GM12878 (cell line): ENCODE measurements at regions not wholly inside any gene's neighbourhood (a gene's known extent, or its start where the extent isn't known, plus 50 kb on each side); places are given as distances from the start of the nearest gene placed in this dataset.

Experiments used
- ATAC-seq: fragments of 200-7000 bp; cut with Tn5 transposase; 3 replicates; pipeline ENCODE4 v1.9.1; 2020; ENCODE audit warnings: mild to moderate bottlenecking, moderate library complexity
- BruUV-seq: library from RNA; stranded (reverse); fragments of 400-500 nt; replicated peaks from 2 replicates; lab custom pipeline; 2021; lab: Mats Ljungman, UMichigan
- CTCF ChIA-PET: fragments of 300-600 bp; sonication (Branson Sonifier 250); formaldehyde crosslinking; extraction: SDS; loops from one replicate; lab custom pipeline; 2021; ENCODE audit warnings: inconsistent platforms; lab: Yijun Ruan, JAX
- POLR2A ChIA-PET: fragments of 350-600 bp; formaldehyde crosslinking; extraction: SDS; loops from one replicate; lab custom pipeline; 2021; ENCODE audit warnings: inconsistent platforms; lab: Charles Lee
- RAD21 ChIA-PET: fragments of 300-600 bp; sonication (Branson Sonifier 250); formaldehyde crosslinking; loops from one replicate; lab custom pipeline; 2023; ENCODE audit warnings: antibody characterized with exemption; ENCODE audit not compliant: unreplicated experiment; lab: Charles Lee
- SMC1A ChIA-PET: fragments of 300-600 bp; sonication (Branson Sonifier 250); formaldehyde crosslinking; loops from one replicate; lab custom pipeline; 2023; ENCODE audit not compliant: unreplicated experiment, uncharacterized antibody; lab: Charles Lee
- DNase-seq: peaks from one replicate; pipeline ENCODE4 v3.0.0-alpha.2; 2011; ENCODE audit warnings: low read depth, low spot score
- FAIRE-seq: peaks from 3 replicates; lab custom pipeline; 2011; peaks lifted over from hg19 to GRCh38; lab: Jason Lieb, UNC
- H2AFZ ChIP-seq: 2 replicates; pipeline ENCODE4 v1.6.0; 2011; ENCODE audit warnings: low read depth, low read length, control low read depth; ENCODE audit not compliant: control insufficient read depth
- H3K27ac ChIP-seq: 2 replicates; pipeline ENCODE4 v1.5.1; 2011; ENCODE audit warnings: control low read depth; ENCODE audit not compliant: control insufficient read depth, insufficient read depth
- H3K27me3 ChIP-seq, 2 experiments: replicated peaks in 1 of 2; 2 replicates each; pipeline versions ENCODE4 v1.6.0 to v1.6.1; 2011; ENCODE audit warnings: low read length in 1 of 2; ENCODE audit not compliant: control insufficient read depth in 2 of 2, insufficient read depth in 2 of 2
- H3K36me3 ChIP-seq, 2 experiments: 2 replicates each; pipeline ENCODE4 v1.5.1; 2011; ENCODE audit warnings: low read length in 1 of 2; ENCODE audit not compliant: control insufficient read depth in 2 of 2, insufficient read depth in 2 of 2
- H3K4me1 ChIP-seq: 2 replicates; pipeline ENCODE4 v1.6.1; 2011; ENCODE audit warnings: mild to moderate bottlenecking, low read length, moderate library complexity, mixed read lengths; ENCODE audit not compliant: control insufficient read depth, insufficient read depth
- H3K4me2 ChIP-seq: 2 replicates; pipeline ENCODE4 v1.6.0; 2011; ENCODE audit warnings: control low read depth; ENCODE audit not compliant: control insufficient read depth, insufficient read depth
- H3K4me3 ChIP-seq: fragments of 200-600 bp; sonication (generic); 2 replicates; pipeline ENCODE4 v1.5.1; 2016
- H3K79me2 ChIP-seq: 2 replicates; pipeline ENCODE4 v1.6.0; 2011; ENCODE audit warnings: low read length; ENCODE audit not compliant: control insufficient read depth, insufficient read depth
- H3K9ac ChIP-seq: 2 replicates; pipeline ENCODE4 v1.8.0; 2011; ENCODE audit warnings: low read length, control low read depth, mixed read lengths; ENCODE audit not compliant: control insufficient read depth, insufficient read depth
- H3K9me3 ChIP-seq: replicated peaks from 3 replicates; pipeline ENCODE4 v1.5.1; 2011; ENCODE audit warnings: mild to moderate bottlenecking, low read length; ENCODE audit not compliant: control insufficient read depth, insufficient read depth
- H4K20me1 ChIP-seq: 2 replicates; pipeline ENCODE4 v1.6.0; 2011; ENCODE audit not compliant: control insufficient read depth, insufficient read depth
- CEBPB ChIP-seq, 2 experiments: fragments of 150-350 bp in 1 of 2; IDR thresholded peaks; 2 replicates each; pipeline ENCODE4 v1.6.1; 2012 to 2014; ENCODE audit warnings: low read depth in 2 of 2, low read length in 2 of 2, borderline replicate concordance in 1 of 2, inconsistent platforms in 1 of 2
- CREM ChIP-seq: IDR thresholded peaks from 2 replicates; pipeline ENCODE4 v1.6.1; 2014; ENCODE audit warnings: antibody characterized with exemption, low read depth
- IKZF1 ChIP-seq: fragments of 450-650 bp; conservative IDR thresholded peaks from 2 replicates; pipeline ENCODE4 v1.6.1; 2017; ENCODE audit warnings: antibody characterized with exemption, mild to moderate bottlenecking
- MEF2A ChIP-seq: IDR thresholded peaks from 2 replicates; pipeline ENCODE4 v1.6.1; 2011; ENCODE audit warnings: low read depth, mild to moderate bottlenecking, low read length, moderate library complexity; ENCODE audit not compliant: insufficient read depth
- MXI1 ChIP-seq: fragments of 150-350 bp; IDR thresholded peaks from 2 replicates; pipeline ENCODE4 v1.6.1; 2011; ENCODE audit warnings: low read depth, mild to moderate bottlenecking, inconsistent platforms, low read length, improper control_type of control experiment
- MYC ChIP-seq: IDR thresholded peaks from 2 replicates; pipeline ENCODE4 v1.6.1; 2011; ENCODE audit warnings: mild to moderate bottlenecking, low read length, moderate library complexity, inconsistent platforms; ENCODE audit not compliant: insufficient read depth, insufficient replicate concordance, insufficient read length, severe bottlenecking
- NFIC ChIP-seq: IDR thresholded peaks from 2 replicates; pipeline ENCODE4 v1.6.1; 2012; ENCODE audit warnings: low read depth, mild to moderate bottlenecking, inconsistent platforms, low read length, moderate library complexity
- PML ChIP-seq: IDR thresholded peaks from 2 replicates; pipeline ENCODE4 v1.6.1; 2012; ENCODE audit warnings: low read length, inconsistent platforms
- RB1 ChIP-seq: fragments of 450-650 bp; formaldehyde crosslinking; IDR thresholded peaks from 2 replicates; pipeline ENCODE4 v1.6.1; 2017; ENCODE audit warnings: mild to moderate bottlenecking, borderline replicate concordance
- RBBP5 ChIP-seq: fragments of 200-600 bp; sonication (generic); conservative IDR thresholded peaks from 2 replicates; pipeline ENCODE4 v1.6.1; 2016
- RELA ChIP-seq: fragments of 450-650 bp; IDR thresholded peaks from 2 replicates; pipeline ENCODE4 v1.8.0; 2014; ENCODE audit warnings: borderline replicate concordance; ENCODE audit not compliant: partially characterized antibody
- SMAD1 ChIP-seq: fragments of 450-650 bp; IDR thresholded peaks from 2 replicates; pipeline ENCODE4 v1.6.1; 2018; ENCODE audit warnings: mild to moderate bottlenecking, low read depth; ENCODE audit not compliant: partially characterized antibody
- SPI1 ChIP-seq: IDR thresholded peaks from 2 replicates; pipeline ENCODE4 v1.6.1; 2011; ENCODE audit warnings: low read depth, mild to moderate bottlenecking, low read length, moderate library complexity, borderline replicate concordance; ENCODE audit not compliant: insufficient read depth
- TCF7 ChIP-seq: IDR thresholded peaks from 2 replicates; pipeline ENCODE4 v1.6.1; 2014; ENCODE audit warnings: antibody characterized with exemption, borderline replicate concordance
- WRNIP1 ChIP-seq: IDR thresholded peaks from 2 replicates; pipeline ENCODE4 v1.6.1; 2011; ENCODE audit warnings: low read depth, low read length, improper control_type of control experiment, borderline replicate concordance
- ZNF24 ChIP-seq: fragments of 450-650 bp; IDR thresholded peaks from 2 replicates; pipeline ENCODE4 v1.6.1; 2017; ENCODE audit warnings: antibody characterized with exemption, mild to moderate bottlenecking
- WGBS: methylation state at CpG from one replicate; pipeline ENCODE4 v1.1.6; 2016; ENCODE audit warnings: low lambda C conversion rate; ENCODE audit not compliant: insufficient replicate concordance, insufficient coverage; ENCODE audit errors: missing lambda C conversion rate; 5-methylcytosine and 5-hydroxymethylcytosine counted together
- in situ Hi-C: fragments of 300-500 bp; cut with MboI; formaldehyde crosslinking; loops from 9 replicates; pipeline ENCODE4 v1.14.3; 2018; ENCODE audit warnings: mixed read lengths
- intact Hi-C: fragments of 100-400 bp; cut with micrococcal nuclease; formaldehyde crosslinking; loops from one replicate; pipeline ENCODE4 v1.14.2; 2022; ENCODE audit not compliant: unreplicated experiment
- TF ChIP-seq, protein P1 (sequence below): fragments of 450-650 bp; formaldehyde crosslinking; IDR thresholded peaks from 2 replicates; pipeline ENCODE4 v1.4.0; 2022; ENCODE audit warnings: mild to moderate bottlenecking, moderate library complexity
- TF ChIP-seq, protein P2 (sequence below): IDR thresholded peaks from 2 replicates; pipeline ENCODE4 v1.6.1; 2011; ENCODE audit warnings: low read depth, low read length, improper control_type of control experiment, borderline replicate concordance

DNA sequence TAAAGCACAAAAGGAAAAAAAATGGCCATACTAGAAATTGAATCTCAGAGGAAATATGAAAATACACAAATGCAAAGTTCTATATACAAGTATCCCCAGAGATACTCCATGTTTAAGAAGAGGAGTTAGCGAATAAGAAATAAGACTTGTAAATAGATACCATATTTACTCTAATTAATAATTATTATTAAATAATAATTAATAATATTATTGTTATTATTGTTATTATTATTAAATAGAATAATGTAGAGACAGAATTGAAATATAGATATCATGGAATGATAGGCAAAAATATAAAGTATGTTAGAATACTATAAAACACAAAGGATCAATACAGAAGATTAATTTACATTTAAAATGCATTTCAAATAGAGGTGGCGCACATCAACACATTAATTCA lies 1047.5 kb upstream of the MIR17HG start:
- Histone ChIP-seq H4K20me1 (no peaks in the 10 kb centered on the region), H3K4me3 (no peak overlapping the region), H3K27me3 (no peaks in the 10 kb centered on the region), H3K27ac (no peak overlapping the region), H3K79me2 (no peaks in the 10 kb centered on the region), H3K4me1 (no peaks in the 10 kb centered on the region), H3K9ac (no peak overlapping the region), H3K4me2 (no peak overlapping the region), H3K36me3 (no peaks in the 10 kb centered on the region), H3K9me3 (no peaks in the 10 kb centered on the region), H2AFZ (no peak overlapping the region)
- POLR2A ChIA-PET, result no interaction called here
- ATAC-seq, result no peak
- intact Hi-C loops (no loop called here), in situ Hi-C loops (no loop called here)
- no peak for FAIRE-seq
- WGBS, result 85% methylated on average over 2 of the region's 2 CpGs
- SMC1A ChIA-PET, result no interaction called here
- no TSS peak for BruUV-seq
- DNase-seq, result no peak
- RAD21 ChIA-PET, result no interaction called here
- CTCF ChIA-PET, result interaction anchor here (1.1 kb wide), 1 partner anchor 47 kb away, joined by 3 read pairs; no protein-coding TSS in a partner anchor
- TF ChIP-seq PML (no peak), SMAD1 (no peak), SPI1 (no peak), RB1 (no peak), MEF2A (no peak), CREM (no peak), WRNIP1 (no peak), ZNF24 (no peak), RBBP5 (no peak), MYC (no peak), IKZF1 (no peak), NFIC (no peak), TCF7 (no peak), RELA (no peak), CEBPB (IDR thresholded peaks at IDR 0.05; ENCODE audit: borderline replicate concordance in 1 of 2, low read depth in 2 of 2, low read length in 2 of 2) (no peak), MXI1 (no peak)
- TF ChIP-seq, protein P1, sequence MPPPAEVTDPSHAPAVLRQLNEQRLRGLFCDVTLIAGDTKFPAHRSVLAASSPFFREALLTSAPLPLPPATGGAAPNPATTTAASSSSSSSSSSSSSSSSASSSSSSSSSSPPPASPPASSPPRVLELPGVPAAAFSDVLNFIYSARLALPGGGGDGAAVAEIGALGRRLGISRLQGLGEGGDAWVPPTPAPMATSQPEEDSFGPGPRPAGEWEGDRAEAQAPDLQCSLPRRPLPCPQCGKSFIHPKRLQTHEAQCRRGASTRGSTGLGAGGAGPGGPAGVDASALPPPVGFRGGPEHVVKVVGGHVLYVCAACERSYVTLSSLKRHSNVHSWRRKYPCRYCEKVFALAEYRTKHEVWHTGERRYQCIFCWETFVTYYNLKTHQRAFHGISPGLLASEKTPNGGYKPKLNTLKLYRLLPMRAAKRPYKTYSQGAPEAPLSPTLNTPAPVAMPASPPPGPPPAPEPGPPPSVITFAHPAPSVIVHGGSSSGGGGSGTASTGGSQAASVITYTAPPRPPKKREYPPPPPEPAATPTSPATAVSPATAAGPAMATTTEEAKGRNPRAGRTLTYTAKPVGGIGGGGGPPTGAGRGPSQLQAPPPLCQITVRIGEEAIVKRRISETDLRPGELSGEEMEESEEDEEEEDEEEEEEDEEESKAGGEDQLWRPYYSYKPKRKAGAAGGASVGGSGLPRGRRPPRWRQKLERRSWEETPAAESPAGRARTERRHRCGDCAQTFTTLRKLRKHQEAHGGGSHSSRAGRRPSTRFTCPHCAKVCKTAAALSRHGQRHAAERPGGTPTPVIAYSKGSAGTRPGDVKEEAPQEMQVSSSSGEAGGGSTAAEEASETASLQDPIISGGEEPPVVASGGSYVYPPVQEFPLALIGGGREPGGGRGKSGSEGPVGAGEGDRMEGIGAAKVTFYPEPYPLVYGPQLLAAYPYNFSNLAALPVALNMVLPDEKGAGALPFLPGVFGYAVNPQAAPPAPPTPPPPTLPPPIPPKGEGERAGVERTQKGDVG, result no peak
- TF ChIP-seq, protein P2, sequence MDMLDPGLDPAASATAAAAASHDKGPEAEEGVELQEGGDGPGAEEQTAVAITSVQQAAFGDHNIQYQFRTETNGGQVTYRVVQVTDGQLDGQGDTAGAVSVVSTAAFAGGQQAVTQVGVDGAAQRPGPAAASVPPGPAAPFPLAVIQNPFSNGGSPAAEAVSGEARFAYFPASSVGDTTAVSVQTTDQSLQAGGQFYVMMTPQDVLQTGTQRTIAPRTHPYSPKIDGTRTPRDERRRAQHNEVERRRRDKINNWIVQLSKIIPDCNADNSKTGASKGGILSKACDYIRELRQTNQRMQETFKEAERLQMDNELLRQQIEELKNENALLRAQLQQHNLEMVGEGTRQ, result no peak
